ENCODE measurements at regions not wholly inside any gene's neighbourhood (a gene's known extent, or its start where the extent isn't known, plus 50 kb on each side); places are given as distances from the start of the nearest gene placed in this dataset.
"Not testable (repeated sequence)": the region's sequence is repeated elsewhere in the genome, so short reads cannot be mapped to it uniquely, and the experiment has no call there.

DNA sequence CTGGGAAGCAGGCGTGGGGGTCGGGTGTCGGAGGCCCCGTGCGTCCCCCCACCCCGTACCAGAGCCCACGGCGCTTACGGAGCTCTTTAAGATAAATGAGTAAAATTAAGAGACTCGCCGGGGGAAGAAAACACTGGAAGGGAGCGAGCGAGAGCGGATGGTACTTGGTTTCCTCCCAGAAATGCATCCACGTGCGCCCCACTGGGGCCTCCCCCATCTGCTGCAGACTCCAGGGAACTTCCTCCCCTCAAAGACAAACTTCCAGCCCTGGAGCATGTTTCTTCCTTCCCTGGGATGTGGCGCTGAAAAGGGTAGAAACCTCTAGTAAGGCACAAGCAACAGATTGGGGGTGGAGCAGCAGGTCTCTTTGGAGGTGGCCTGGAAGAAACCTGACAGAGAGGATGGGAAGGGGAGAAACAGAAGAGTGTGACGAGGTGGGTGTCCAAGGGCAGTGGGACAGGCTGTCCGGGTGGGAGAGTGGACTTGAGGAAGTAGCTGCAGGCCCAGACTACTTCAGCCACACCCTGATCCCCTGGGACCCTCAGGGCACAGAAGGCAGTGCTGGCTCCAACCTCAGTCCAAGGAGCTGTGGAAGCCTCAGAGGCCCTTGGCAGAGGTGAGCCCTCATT is 91.2 kb downstream of the TRIM43 start:
- TF ChIP-seq, protein P1, sequence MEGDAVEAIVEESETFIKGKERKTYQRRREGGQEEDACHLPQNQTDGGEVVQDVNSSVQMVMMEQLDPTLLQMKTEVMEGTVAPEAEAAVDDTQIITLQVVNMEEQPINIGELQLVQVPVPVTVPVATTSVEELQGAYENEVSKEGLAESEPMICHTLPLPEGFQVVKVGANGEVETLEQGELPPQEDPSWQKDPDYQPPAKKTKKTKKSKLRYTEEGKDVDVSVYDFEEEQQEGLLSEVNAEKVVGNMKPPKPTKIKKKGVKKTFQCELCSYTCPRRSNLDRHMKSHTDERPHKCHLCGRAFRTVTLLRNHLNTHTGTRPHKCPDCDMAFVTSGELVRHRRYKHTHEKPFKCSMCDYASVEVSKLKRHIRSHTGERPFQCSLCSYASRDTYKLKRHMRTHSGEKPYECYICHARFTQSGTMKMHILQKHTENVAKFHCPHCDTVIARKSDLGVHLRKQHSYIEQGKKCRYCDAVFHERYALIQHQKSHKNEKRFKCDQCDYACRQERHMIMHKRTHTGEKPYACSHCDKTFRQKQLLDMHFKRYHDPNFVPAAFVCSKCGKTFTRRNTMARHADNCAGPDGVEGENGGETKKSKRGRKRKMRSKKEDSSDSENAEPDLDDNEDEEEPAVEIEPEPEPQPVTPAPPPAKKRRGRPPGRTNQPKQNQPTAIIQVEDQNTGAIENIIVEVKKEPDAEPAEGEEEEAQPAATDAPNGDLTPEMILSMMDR (conservative IDR thresholded peaks at IDR 0.05), result not testable (repeated sequence)
- not testable (repeated sequence) for TF ChIP-seq EZH2 (IDR thresholded peaks at IDR 0.05; ENCODE audit: low read depth)
